HG02885 (cell line): ENCODE measurements at regions not wholly inside any gene's neighbourhood (a gene's known extent, or its start where the extent isn't known, plus 50 kb on each side); places are given as distances from the start of the nearest gene placed in this dataset.
"Not testable (repeated sequence)": the region's sequence is repeated elsewhere in the genome, so short reads cannot be mapped to it uniquely, and the experiment has no call there.

ENCODE experiments used
- ATAC-seq: cut with Tn5 transposase; IDR thresholded peaks from one replicate; pipeline ENCODE4 v1.9.1; 2021; ENCODE audit warnings: mild to moderate bottlenecking; ENCODE audit not compliant: unreplicated experiment, poor library complexity

- peak; percentile 56 for ATAC-seq
Observed at GRCh38 chr12:9319044-9319841, 111.0 kb upstream of the PZP start.

GRCh38 chr12:9313479-9313878 lies 105.3 kb upstream of the PZP start:
- ATAC-seq, result not testable (repeated sequence)

GRCh38 chr12:9312406-9313392 lies 104.5 kb upstream of the PZP start:
- ATAC-seq, result not testable (repeated sequence)

GRCh38 chr12:9311454-9311853 lies 103.3 kb upstream of the PZP start:
- ATAC-seq, result not testable (repeated sequence)

GRCh38 chr12:9310645-9311044 lies 102.5 kb upstream of the PZP start:
- not testable (repeated sequence) for ATAC-seq

- ATAC-seq, result peak; percentile 84
Observed at GRCh38 chr12:9309749-9310148, 101.6 kb upstream of the PZP start.

GRCh38 chr12:9308745-9309144 lies 100.5 kb upstream of the PZP start:
- peak; percentile 70 for ATAC-seq

- not testable (repeated sequence) for ATAC-seq
Observed at GRCh38 chr12:9308163-9308562, 100.0 kb upstream of the PZP start.

- ATAC-seq, result not testable (repeated sequence)
Observed at GRCh38 chr12:9307255-9307654, 99.1 kb upstream of the PZP start.

DNA sequence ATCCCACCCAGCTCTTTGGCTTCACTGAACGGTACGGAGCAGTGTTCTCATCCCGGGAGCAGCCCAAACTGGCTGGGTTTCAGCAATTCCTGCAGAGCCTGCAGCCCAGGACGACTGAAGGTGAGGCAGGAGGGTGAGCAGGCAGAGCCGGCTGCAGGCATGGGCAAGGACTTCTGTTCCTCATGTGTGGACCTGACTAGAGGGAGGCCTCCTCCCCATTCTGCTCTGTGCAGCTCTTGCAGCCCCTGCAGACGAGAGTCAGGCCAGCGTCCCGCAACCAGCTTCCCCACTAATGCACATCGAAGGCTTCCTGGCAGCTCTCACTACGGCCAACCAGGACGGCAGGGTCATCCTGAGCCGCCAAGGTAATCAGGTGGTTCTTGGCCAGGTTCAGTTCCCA lies 97.8 kb upstream of the PZP start:
- not testable (repeated sequence) for ATAC-seq

GRCh38 chr12:9304540-9304939 lies 96.3 kb upstream of the PZP start:
- ATAC-seq, result not testable (repeated sequence)

DNA sequence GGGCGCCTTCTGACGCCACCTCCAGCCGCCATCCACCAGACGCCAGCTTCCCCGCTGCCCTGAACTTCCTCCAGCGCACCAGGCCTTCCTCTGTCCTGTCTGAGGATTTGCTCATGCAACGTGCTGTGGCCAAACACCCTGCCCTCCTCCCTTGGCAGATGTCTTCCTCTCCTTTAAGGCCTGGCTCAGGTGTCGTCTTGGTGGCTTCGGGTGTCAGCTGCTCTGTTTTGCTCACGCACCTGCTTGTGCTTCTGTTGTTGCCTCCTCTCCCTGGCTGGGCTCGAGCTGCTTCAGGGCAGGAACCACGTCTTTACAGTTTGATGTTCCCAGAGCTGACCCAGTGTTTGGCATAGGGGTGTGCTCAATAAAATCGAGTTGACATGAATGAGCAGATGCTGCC lies 87.7 kb upstream of the PZP start:
- ATAC-seq, result not testable (repeated sequence)

- ATAC-seq, result not testable (repeated sequence)
Observed at GRCh38 chr12:9294072-9294620, 86.0 kb upstream of the PZP start.

DNA sequence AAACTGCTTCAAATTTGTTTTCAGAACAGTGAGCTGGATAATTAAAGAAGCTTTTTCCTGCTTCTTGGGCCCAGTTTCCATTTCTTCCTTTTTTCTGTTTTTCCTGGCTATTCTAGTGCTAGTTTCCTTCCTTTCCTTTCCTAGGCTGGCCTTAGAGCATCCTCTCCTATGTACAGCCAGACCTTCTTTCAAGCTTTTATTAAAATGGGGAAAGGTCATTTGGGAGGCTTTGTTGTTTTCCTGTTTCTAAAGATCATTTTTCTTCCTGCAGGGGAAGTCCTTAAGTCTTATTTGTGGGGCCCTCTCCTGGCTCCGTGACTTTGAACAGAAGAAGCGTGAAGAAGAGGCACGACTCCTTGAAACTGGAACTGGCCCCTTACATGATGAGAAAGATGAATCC lies 85.2 kb upstream of the PZP start:
- ATAC-seq, result not testable (repeated sequence)

DNA sequence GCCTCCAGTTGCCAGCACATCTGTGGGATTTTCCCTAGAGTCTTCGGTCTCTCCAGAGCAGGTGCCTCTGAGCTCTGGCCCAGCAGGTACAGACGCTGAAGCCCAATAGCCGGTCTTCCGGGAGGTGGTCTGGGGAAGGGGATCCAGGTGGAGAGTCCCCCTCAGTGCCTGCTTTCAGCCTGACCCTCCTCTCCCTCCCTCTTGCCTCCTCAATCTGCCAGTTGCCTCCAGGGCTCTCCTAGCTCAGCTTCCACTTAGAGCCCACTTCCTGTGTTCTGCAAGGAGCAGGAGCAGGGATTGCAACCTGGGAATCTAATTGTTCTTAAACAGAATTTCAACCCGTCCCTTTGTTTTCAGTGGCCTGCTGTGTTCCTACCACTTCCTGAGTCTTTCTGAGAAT lies 81.8 kb upstream of the PZP start:
- not testable (repeated sequence) for ATAC-seq

GRCh38 chr12:9284724-9285123 lies 76.5 kb upstream of the PZP start:
- peak; percentile 22 for ATAC-seq

GRCh38 chr12:9284197-9284596 lies 76.0 kb upstream of the PZP start:
- ATAC-seq, result peak; percentile 31

- ATAC-seq, result peak; percentile 89
Observed at GRCh38 chr12:9283346-9284095, 75.3 kb upstream of the PZP start.

DNA sequence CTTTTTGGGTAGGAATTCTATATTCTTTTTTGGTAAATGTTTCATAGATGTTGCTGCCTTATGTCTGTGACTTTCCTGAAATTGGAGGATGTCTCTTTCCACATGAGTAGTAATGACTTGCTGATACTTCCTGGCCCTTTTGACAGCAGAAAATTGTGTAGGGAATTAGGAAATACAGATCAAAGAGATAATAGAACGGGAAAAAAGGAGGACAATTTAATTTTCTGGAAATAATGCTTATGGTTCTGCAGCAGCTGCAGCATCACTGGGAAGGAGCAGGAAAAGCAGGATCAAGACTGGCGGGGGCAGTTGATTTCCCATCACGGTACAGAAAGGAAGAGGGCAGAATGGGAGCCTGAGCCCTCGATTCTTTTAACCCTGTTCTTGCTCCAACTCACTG lies 68.8 kb upstream of the PZP start:
- no peak for ATAC-seq

- no peak for ATAC-seq
Observed at GRCh38 chr12:9273276-9273675, 65.1 kb upstream of the PZP start.
